ENCODE measurements at regions not wholly inside any gene's neighbourhood (a gene's known extent, or its start where the extent isn't known, plus 50 kb on each side); places are given as distances from the start of the nearest gene placed in this dataset.

GRCh38 chr5:2901096-2901495 is 149.6 kb upstream of the IRX2 start:
- Histone ChIP-seq H3K4me1 (no peaks in the 10 kb centered on the region), H3K9me3 (no peaks in the 10 kb centered on the region), H3K27me3 (no peaks in the 10 kb centered on the region), H3K36me3 (no peaks in the 10 kb centered on the region), H3K27ac (no peak overlapping the region), H3K4me3 (no peak overlapping the region)
- in situ Hi-C loops (cut with MboI; ENCODE audit: low sequenced_read_pairs in 4 of 4): no loop called here
- intact Hi-C loops (cut with DNase I; ENCODE audit: low total_unique reads): no loop called here
- no peak for ATAC-seq
- no peak for DNase-seq
- no peak for TF ChIP-seq POLR2A (IDR thresholded peaks at IDR 0.05)
- TF ChIP-seq, protein P1, sequence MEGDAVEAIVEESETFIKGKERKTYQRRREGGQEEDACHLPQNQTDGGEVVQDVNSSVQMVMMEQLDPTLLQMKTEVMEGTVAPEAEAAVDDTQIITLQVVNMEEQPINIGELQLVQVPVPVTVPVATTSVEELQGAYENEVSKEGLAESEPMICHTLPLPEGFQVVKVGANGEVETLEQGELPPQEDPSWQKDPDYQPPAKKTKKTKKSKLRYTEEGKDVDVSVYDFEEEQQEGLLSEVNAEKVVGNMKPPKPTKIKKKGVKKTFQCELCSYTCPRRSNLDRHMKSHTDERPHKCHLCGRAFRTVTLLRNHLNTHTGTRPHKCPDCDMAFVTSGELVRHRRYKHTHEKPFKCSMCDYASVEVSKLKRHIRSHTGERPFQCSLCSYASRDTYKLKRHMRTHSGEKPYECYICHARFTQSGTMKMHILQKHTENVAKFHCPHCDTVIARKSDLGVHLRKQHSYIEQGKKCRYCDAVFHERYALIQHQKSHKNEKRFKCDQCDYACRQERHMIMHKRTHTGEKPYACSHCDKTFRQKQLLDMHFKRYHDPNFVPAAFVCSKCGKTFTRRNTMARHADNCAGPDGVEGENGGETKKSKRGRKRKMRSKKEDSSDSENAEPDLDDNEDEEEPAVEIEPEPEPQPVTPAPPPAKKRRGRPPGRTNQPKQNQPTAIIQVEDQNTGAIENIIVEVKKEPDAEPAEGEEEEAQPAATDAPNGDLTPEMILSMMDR (IDR thresholded peaks at IDR 0.05 in 4 of 5, conservative IDR thresholded peaks at IDR 0.05 in 1 of 5): no peak

GRCh38 chr5:2900360-2900759 is 148.9 kb upstream of the IRX2 start:
- no peak for ATAC-seq
- no peak overlapping the region for H3K4me3 ChIP-seq
- in situ Hi-C loops (cut with MboI; ENCODE audit: low sequenced_read_pairs in 4 of 4): no loop called here
- DNase-seq: no peak
- H3K4me1 ChIP-seq: no peaks in the 10 kb centered on the region
- H3K27ac ChIP-seq: no peak overlapping the region
- H3K9me3 ChIP-seq: no peaks in the 10 kb centered on the region
- intact Hi-C loops (cut with DNase I; ENCODE audit: low total_unique reads): no loop called here
- no peaks in the 10 kb centered on the region for H3K36me3 ChIP-seq
- H3K27me3 ChIP-seq: no peaks in the 10 kb centered on the region
- TF ChIP-seq, protein P1 (IDR thresholded peaks at IDR 0.05 in 4 of 5, conservative IDR thresholded peaks at IDR 0.05 in 1 of 5): no peak
- TF ChIP-seq POLR2A (IDR thresholded peaks at IDR 0.05): no peak

- no peaks in the 10 kb centered on the region for H3K4me1 ChIP-seq
- DNase-seq (no peak), ATAC-seq (no peak)
- TF ChIP-seq, protein P1 (IDR thresholded peaks at IDR 0.05 in 4 of 5, conservative IDR thresholded peaks at IDR 0.05 in 1 of 5): no peak
- no peak for TF ChIP-seq POLR2A (IDR thresholded peaks at IDR 0.05)
- no peak overlapping the region for H3K27ac ChIP-seq
- no peaks in the 10 kb centered on the region for H3K27me3 ChIP-seq
- H3K4me3 ChIP-seq: no peak overlapping the region
- in situ Hi-C loops (cut with MboI; ENCODE audit: low sequenced_read_pairs in 4 of 4) (no loop called here), intact Hi-C loops (cut with DNase I; ENCODE audit: low total_unique reads) (no loop called here)
- H3K36me3 ChIP-seq: no peaks in the 10 kb centered on the region
- no peaks in the 10 kb centered on the region for H3K9me3 ChIP-seq
Measured at GRCh38 chr5:2899311-2899710, 147.8 kb upstream of the IRX2 start.

GRCh38 chr5:2898661-2899060 is 147.2 kb upstream of the IRX2 start:
- ATAC-seq (no peak), DNase-seq (no peak)
- no peaks in the 10 kb centered on the region for H3K27me3 ChIP-seq
- H3K4me3 ChIP-seq: no peak overlapping the region
- TF ChIP-seq, protein P1 (IDR thresholded peaks at IDR 0.05 in 4 of 5, conservative IDR thresholded peaks at IDR 0.05 in 1 of 5): no peak
- no peak for TF ChIP-seq POLR2A (IDR thresholded peaks at IDR 0.05)
- no peaks in the 10 kb centered on the region for H3K36me3 ChIP-seq
- intact Hi-C loops (cut with DNase I; ENCODE audit: low total_unique reads): no loop called here
- in situ Hi-C loops (cut with MboI; ENCODE audit: low sequenced_read_pairs in 4 of 4): no loop called here
- H3K27ac ChIP-seq: no peak overlapping the region
- H3K9me3 ChIP-seq: no peaks in the 10 kb centered on the region
- H3K4me1 ChIP-seq: no peaks in the 10 kb centered on the region

GRCh38 chr5:2897276-2897961 is 145.9 kb upstream of the IRX2 start:
- no peaks in the 10 kb centered on the region for H3K27me3 ChIP-seq
- TF ChIP-seq POLR2A (IDR thresholded peaks at IDR 0.05): no peak
- TF ChIP-seq, protein P1 (IDR thresholded peaks at IDR 0.05 in 4 of 5, conservative IDR thresholded peaks at IDR 0.05 in 1 of 5): no peak
- no peaks in the 10 kb centered on the region for H3K4me1 ChIP-seq
- in situ Hi-C loops (cut with MboI; ENCODE audit: low sequenced_read_pairs in 4 of 4) (no loop called here), intact Hi-C loops (cut with DNase I; ENCODE audit: low total_unique reads) (no loop called here)
- ATAC-seq (no peak), DNase-seq (no peak)
- H3K36me3 ChIP-seq: no peaks in the 10 kb centered on the region
- H3K9me3 ChIP-seq: no peaks in the 10 kb centered on the region
- H3K27ac ChIP-seq: no peak overlapping the region
- H3K4me3 ChIP-seq: no peak overlapping the region
